Prostate gland (tissue), 1 donor: ENCODE measurements at regions not wholly inside any gene's neighbourhood (a gene's known extent, or its start where the extent isn't known, plus 50 kb on each side); places are given as distances from the start of the nearest gene placed in this dataset.

Source experiments
- POLR2A ChIP-seq: fragments of 450-650 bp; IDR thresholded peaks from one replicate; pipeline ENCODE4 v1.6.1; 2016; ENCODE audit warnings: antibody characterized with exemption, mild to moderate bottlenecking
- POLR2AphosphoS5 ChIP-seq: sonication (generic); formaldehyde crosslinking; IDR thresholded peaks from one replicate; pipeline ENCODE4 v1.6.1; 2017; ENCODE audit warnings: antibody characterized with exemption

DNA sequence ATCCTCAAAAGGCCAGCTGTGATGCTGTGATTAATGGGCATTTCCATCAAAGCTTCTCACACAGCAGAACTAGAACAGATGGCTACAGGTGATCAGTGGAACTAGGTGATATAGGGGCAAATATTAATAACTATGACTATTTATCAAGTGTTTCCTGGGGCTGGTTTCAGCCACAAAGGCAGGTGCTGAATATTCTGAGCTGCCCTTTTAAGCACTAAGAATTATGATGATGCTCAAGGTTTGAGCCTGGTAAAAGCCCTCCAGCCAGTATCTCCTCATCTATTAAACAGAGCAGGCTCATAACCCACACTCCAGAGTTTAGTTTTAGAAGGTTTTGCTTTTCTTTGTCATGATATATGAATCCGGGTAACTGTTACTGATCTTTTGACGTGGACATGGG, 129.5 kb upstream of the ACP3 start:
- TF ChIP-seq POLR2AphosphoS5 (no peak), POLR2A (no peak)
